ENCODE measurements at regions not wholly inside any gene's neighbourhood (a gene's known extent, or its start where the extent isn't known, plus 50 kb on each side); places are given as distances from the start of the nearest gene placed in this dataset.

DNA sequence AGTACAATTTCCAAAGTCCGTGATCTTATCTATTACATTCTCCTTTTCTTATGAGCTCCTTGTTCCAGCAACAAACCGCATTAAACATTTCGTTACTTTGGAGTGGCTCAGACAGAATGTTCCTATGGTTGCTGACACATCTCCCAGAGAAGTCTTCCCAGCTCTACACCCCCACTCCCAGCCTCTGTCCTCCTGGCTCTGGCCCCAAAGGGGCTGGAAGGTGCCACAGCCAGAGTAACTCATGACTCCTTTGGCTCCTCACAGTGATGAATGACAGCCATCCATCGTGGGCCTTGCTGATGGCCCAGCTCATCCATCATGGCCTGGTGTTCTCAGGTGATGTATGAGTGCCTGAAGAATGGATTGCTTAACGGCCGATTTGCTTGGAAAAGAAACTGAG lies 203.0 kb downstream of the DHX35 start:
- DNase-seq, result no peak

DNA sequence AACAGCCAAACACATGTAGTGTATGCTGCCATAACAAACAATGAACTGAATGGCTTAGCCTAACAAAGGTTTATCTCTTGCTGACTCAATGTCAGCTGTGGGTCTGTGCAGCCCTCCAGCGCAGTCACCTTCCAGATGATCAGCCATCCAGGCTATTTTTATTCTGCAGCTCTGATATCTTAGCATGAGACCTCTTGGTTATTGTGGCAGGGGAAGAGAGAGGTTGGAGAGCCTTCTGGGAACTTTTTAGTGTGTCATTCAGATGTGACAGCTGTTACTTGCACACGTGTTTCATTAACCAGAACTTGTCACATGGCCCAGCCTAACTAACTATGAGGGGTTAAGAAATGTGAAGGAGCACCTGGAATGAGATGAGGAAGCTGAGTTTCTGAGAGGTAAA lies 202.5 kb downstream of the DHX35 start:
- no peak for DNase-seq

DNA sequence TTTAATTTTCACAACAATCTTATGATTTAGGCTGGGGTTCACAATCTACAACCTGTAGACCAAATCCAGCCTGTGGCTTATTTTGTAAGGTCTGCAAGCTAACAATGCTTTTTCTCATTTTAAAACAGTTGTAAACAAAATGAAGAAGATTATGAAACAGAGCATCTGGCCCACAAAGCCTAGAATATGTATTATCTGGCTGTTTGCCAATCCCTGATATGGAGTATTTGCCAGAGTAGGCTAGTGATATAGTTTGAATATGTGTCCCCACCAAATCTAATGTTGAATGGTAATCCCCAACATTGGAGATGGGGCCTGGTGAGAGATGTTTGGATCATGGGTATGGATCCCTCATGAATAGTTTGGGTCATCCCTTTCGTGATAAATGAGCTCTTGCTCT lies 201.8 kb downstream of the DHX35 start:
- DNase-seq, result no peak

DNA sequence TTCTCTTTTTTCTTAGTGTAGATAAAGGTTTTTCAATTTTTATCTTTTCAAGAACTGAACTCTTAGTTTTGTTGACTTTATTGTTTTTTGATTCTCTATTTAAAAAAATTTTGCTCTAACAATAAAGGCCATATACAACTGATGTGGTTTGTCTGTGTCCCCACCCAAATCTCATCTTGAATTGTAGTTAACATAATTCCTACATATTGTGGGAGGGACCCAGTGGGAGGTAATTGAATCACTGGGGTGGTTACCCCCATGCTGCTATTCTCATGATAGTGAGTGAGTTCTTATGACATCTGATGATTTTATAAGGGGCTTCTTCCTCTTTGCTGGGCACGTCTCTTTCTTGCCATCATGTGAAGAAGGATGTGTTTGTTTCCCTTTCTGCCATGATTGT lies 199.8 kb downstream of the DHX35 start:
- no peak for DNase-seq

DNA sequence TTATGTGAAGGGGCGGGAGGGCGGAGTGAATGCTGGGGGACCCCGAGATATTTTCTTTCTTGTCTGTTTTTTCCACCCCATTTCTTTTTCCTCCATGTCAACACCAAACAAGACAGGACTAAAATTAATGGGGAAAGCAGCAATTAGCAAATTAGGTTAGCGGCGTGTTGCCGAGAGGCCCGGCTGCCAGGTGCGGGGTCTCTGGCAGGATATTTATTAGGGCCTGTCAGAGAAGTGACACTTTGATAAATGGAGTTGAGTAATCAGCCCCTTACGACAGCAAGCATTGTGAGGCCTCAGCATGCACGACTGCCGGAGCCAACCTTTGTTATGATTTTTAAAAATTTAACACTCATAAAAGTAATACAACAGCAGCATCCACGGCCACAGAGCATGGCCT lies 193.8 kb downstream of the DHX35 start:
- DNase-seq, result no peak

DNA sequence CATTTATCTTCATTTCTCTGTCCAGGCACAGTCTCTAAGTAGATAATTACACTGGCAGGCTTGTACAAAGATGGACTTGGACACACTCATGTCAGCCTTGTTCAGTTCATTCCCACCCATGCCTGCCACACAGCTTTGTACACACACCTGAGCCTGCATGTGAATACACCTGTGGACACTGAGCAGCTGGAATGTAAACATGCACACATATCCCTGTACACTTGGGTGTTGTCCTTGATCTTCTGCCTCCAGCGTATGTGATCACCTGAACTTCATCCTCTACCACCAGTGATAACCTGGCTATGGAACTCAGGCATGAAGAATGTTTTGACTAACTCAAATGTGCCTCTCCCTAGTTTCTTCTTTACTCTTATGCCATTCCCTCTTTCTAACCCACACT lies 190.6 kb downstream of the DHX35 start:
- no peak for DNase-seq

DNA sequence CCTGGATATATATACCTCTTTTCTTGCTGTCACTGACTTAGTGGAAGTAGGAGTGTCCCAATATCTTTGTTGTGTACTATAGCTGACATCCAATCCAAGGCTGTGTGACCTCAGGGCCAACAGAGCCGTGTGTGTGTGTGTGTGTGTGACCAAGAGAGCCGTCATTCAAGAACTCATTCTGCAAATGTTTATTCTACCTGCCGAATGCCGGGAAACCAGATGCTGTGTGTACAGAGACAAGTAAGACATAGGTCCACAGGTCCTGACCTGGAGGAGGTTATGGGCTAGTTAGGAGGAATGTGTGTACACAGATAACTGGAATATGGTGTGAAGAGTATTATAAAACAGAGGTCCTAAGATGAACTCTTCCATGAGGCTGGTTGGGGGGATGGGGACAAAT lies 190.0 kb downstream of the DHX35 start:
- no peak for DNase-seq

DNA sequence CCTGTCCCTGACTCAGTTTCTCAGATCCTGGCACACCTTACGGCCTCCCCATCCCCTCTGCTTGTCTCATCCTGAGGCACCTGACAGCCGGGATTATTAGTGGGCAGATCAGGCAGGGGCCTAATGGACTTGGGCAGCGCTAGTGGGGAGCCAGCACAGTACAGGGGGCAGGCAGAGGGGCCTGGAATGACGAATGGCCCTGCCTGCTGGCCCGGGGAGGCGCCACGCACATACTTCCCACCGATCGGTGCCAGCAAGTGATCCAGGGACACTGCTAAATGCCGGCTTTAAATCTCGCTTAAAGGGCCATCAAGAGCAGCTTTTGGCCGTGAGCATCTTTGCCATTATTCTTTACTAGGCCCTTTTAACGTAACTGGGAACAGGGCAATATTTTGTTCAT lies 188.4 kb downstream of the DHX35 start:
- no peak for DNase-seq

DNA sequence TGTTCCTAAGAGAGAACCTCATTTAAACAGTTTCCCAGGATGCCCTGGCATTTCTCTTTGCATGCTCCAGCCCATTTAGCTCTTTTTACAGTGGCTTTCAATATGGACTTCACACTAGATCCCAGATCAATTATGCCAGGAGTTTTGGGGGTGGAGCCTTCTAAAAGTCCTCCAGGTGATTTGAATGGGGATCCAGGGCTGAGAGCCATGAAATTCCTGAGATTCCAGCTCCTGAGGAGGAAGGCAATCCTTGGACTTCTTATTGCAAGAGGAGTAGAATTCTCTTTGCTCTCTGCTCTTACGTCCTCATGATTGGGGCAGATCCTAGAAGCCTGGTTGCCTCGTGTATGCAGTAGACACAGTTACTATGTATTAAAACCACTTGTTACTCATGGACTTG lies 184.2 kb downstream of the DHX35 start:
- no peak for DNase-seq

DNA sequence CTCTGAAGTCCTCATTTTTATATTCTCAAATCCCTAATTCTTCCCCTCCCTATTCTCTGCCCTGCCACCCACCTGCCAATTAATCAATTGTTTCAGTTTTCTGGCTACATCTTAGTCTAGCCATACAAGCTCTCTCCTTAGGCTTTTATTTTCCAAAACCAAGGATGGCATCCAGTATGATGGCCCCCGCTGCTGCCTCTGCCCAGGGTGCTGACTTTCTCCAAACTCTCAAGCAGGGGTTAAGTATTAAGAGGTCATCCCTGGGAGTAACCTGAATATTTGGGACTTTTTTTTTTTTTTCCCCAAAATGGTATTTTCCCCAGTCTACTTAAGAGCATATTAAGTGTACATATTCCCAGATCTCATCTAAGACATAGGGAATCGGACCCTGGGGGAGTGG lies 183.8 kb downstream of the DHX35 start:
- no peak for DNase-seq

DNA sequence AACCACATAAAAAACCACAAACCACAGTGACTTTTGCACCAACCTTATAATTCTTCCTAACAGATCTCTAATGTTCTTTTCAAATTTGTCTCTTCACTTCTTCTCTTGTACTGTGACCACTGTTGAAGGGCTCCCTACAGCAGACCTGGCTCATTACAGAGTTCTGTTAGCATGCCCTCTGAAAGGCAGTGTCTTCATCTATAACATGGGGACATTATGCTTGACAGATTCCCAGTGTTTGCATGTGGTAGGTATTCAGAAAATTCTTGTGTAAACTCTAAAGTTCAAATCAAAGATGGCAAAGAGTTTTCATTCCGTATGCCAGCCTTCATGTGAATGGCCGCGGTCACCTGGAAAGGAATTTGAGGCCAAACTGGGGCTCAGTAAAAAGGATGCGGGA lies 182.6 kb downstream of the DHX35 start:
- DNase-seq, result no peak

DNA sequence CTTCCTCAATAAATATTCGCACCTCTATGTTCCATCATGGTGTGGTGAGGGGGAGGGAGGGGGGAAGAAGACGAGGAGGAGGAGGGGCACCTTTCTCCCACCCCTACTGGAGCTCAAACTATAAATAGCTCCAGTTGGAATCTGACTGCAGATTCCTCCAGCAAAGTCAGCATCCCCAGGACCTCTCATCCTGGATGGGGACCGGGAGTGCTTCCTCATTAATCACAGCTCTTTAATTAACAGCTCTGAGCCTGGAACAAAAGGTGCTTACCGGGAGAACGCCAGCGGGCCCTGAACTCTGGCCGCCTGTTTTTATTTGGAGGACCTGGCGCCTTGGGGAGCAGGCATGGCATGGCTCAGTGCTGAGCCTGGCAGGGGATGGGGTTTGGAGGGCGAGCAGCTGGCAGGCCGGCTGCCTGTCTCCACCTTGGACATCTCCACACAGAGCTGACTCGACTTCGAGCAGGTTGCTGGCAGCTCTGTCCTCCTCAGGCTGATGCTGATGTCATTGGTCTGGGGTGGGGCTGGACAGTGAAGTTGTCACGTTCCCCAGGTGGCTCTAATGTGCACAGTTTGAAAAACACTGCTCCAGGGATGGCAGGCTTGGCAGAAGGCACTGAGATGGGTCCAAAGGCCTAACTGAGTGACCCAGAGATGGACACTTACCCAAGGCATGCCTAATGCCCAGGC lies 180.4 kb downstream of the DHX35 start:
- no peak for DNase-seq

DNA sequence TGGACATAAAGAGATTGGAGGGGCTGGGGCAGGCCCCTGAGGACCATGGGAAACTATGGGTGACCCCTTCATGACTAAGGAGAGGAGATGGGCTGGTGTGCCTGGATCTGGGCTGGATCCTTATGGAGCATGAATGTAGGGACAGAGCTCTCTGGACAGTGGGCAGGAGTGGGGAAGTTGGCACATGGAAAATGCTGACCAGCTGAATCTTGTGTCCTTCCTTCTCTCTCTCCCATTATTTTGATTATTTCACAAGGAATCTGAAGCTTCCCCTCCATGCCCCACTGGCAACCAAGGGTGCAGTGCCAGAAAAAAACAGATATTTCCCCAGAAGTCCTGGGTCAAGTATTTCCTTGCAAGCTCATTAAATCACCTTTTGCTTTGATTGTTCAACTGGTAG lies 175.2 kb downstream of the DHX35 start:
- DNase-seq, result no peak

DNA sequence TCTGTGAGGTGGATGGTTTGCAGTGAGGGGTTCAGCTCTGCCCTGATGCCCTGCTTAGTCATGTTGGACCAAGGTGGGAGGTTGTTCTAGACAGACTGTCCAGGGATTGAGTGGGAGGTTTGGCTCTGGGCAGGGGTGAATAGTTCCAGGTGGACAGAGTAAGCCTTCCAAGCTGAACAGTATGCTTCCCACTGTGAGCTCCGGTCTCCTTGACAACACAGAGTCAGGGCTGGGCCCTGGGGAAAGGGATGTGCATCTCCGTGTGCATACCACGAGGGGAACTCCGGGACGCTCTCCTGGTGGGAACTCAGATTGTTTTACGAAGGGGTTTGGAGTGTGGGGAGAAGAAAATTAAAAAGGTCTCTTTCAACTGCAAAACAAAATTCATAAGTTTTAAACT lies 174.7 kb downstream of the DHX35 start:
- DNase-seq, result no peak

DNA sequence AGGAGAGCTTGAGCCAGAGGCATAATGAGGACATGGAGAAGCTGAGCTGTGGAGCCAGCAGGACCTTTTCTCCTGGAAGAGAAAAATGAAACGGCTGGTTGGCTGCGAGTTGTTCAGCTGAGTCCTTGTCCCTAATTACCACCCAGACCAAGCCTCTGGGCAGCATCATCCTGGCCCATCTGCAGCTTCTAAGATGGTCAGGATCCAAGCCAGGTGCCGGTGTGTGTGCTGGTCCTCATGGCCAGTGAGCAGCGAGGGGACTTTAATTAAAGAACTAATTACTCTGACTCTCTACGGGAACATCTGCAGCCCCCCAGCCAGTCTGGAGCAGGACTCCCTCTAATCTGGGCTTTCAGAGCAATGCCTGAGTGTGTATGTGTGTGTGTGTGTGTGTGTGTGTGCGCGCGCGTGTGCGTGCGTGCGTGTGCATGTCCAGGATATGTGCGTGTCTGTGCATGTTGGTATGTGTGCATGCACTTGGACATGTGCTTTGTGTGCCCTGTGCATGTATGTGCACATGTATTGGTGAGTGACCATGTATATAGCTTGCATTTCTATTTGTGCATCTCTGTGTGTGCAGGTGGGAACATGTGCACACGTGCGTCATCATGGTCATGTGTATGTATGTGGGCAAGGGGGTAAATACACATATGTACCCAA lies 173.9 kb downstream of the DHX35 start:
- no peak for DNase-seq

DNA sequence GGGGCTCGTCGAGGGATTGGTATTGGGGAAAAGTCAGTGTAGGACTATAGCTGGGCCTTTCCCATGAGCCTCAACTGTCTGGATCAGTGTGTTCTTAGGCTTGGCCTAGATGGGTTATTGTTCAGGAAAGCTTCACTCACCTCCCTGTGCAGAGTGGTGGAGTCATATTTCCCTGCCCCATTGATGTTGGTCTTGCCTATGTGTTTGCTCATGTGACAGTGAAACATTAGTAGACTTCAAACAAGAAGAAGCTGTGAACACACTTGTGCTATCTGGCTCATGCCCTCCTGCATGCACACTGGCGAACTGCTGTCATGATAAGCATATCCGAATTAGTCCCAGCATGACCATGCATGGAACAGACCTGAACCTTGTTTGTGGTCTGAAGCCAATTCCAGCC lies 171.1 kb downstream of the DHX35 start:
- DNase-seq, result no peak

DNA sequence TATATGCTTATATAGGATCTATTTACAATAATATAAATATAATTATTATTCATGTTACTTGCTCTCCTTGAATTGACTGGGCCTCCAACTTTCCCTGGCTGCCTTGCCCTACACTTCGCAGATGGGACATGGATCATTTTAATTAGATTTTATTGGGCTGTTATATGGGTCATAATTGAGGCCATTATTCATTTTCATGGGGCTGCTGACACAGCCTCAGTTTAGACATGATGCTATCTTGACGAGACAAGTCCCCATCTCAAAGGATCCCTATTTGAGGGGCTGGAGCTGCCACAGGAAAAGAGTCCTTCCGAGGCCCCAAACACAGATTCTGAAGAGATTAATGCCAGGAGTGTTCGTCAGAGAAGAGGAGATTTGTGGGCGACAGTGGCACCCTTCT lies 170.4 kb downstream of the DHX35 start:
- no peak for DNase-seq

DNA sequence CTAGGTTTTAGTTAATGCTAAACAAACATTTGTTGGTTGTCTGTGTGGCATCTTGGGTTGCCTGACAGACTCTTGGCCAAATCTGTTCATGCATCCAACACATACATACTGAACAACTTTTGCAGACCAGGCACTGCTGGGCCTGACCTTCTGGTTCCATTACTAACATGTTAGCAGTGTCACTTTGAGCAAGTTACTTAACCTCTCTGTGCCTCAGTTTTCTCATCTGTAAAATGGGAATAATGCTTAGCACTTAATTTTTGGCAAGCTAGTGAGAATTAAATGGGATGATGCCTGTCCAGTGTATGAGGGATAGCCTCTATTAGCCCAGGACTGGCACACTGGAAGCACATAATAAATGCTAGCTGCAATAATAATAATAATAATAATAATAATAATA lies 169.9 kb downstream of the DHX35 start:
- no peak for DNase-seq

DNA sequence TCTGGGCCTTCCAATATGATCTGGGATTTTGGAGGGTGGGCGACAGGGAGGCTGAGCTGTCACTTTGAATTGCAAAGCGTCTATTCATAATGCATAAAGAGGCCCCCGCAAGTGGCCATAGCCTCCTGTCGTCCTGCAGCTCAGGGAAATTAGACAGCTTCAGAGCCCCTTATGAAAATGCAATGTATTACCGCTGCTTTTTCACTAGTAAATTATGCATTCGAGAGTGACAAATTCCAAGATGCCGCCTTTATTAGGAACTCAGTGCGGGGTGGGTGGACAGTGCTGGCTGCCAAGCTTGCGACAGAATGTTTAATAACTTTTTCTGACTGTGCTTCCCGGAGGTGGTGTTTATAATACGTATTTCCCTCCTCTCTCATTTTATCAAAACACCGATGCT lies 168.5 kb downstream of the DHX35 start:
- no peak for DNase-seq

DNA sequence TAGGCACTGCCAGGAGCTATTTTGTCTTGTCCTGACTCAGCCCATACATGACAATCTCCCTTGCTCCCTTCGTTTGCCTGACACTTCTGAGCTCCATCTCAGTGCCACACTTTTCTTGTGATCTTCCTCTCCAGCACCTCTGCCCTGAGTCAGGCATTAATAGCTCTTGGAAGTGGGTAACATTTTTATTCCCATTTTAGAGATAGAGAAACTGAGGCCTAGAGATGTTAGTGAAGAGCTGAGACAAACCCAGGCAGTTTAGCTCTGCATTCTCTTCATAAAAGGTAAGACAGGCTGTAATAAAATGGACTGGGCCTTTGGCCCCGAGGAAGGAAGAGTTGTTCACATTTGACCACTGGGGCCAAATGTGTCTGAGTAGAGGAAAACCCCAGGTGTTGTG lies 167.4 kb downstream of the DHX35 start:
- DNase-seq, result no peak

DNA sequence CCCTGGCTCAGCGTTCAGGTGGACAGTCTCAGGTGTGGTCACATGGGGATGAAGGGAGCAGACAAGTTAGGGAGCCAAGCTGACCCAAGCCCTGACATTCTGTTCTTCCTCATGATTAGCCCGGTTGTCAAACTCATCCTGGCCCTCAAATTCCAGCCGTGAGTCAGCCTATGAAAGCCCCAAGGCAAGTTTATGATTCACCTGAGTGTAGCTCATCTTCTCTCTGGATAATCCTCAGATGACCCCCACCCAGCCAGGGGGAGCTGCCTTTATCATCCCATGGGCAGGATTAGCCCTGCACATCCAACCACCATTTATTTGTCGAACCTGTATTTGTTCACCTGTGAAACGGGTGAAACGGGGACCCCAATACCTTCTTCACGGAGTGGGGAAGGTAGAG lies 161.9 kb downstream of the DHX35 start:
- DNase-seq, result no peak

DNA sequence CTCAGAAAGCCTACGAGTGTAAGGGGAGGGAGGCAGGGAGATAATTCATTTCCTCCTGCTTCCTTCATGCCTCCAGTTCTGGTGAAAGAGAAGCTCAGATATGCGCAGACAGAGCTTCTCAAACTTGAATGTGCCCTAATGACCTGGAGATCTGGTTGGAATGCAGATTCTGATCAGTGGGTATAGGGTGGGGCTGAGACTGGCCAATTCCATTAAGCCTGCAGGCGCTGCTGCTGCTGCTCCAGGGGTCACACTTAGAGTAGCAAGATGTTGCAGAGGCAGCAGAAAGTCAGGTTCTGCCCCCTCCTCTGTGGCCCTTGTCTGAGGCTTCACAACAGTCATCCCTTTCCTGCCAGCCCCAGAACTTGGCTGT lies 161.0 kb downstream of the DHX35 start:
- no peak for DNase-seq

DNA sequence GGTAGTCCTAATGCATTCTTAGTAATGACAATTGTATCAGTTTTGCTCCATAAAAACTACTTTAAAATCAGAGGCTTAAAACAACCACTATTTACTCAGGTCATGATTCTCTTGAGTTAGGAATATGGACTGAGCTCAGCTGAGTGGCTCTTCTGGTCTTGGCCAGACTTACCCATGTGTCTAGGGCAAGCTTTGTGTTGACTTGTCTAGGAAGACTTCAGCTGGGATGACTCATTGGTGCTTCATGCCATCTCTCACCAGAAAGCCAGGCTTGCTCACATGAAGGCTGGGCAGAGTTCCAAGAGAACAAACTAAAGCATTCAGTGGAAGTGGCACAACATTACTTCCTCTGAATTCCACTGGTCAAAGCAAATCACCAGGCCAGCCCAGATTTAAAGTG lies 155.3 kb downstream of the DHX35 start:
- DNase-seq, result peak; percentile 64

DNA sequence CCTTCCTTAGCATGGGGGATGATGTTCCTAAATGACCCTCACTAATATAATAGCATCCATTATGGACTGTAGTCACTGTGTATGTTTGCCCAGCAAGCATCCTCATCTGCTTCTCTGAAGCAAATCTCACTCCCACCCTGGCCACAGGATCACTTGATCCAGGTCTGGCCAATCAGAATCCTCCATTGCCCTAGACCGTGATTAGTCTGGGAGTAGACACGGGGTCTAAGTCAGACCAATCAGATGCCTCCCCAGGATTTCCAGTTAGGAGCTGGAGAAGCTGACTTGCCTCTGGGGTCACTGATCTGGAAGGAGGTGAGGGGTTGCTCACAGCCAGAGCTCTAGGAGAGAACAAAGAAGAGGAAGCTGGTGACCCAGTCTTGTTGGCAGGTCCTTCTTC lies 153.9 kb downstream of the DHX35 start:
- DNase-seq, result no peak

DNA sequence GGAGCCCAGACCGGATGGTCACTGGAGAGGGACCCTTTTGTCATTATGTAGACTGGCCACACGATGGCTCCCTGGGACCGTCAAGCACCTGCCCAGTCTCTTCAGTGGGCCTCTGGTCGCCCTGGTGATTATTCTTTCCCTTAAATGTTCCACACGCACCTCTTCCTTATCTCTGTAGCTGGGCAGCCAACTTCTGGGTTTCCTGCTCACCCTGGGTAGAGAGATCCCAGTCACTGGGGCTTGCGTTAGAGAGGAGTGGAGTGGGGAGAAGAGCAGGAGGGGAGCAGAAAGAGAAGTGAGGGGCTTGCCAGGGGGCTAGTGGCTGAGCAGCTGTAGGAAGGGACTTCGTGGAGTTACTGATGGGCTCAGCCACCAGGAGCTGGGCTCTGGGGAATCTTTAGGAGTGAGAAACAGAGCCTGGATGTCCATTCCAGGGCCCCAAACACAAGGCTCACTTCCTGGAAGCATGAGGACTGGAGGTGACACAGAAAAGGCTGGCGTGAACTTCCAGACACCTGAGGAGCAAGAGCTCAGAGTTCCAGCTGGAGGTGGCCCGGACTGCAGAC lies 150.1 kb downstream of the DHX35 start:
- peak; percentile 37 for DNase-seq

All from fibroblast of skin of scalp (primary cell).